ENCODE measurements at regions not wholly inside any gene's neighbourhood (a gene's known extent, or its start where the extent isn't known, plus 50 kb on each side); places are given as distances from the start of the nearest gene placed in this dataset.
A peak's percentile ranks its signal among the peaks of the same experiment; 100 is the strongest.
"Not testable (repeated sequence)": the region's sequence is repeated elsewhere in the genome, so short reads cannot be mapped to it uniquely, and the experiment has no call there.

DNA sequence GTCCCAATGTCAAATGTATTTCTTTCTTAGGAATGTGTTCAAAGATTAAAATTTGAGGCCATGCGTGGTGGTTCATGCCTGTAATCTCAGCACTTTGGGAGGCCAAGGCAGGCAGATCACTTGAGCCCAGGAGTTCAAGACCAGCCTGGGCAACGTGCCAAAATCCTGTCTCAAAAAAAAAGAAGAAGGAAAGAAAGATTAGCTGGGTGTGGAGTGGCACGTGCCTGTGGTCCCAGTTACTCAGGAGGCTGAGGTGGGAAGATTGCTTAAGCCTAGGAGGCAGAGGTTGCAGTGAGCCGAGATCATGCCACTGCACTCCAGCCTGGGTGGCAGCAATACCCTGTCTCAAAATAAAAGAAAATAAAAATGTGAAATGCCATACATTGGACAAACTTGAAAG lies 117.5 kb upstream of the SPATA31C2 start:
- H3K4me3 ChIP-seq (ENCODE audit: extremely low read depth, insufficient read depth, low read length, poor library complexity, severe bottlenecking); H3K4me1 ChIP-seq (ENCODE audit: control insufficient read depth, insufficient read depth, low read length, poor library complexity, severe bottlenecking); H3K27ac ChIP-seq (ENCODE audit: low read depth, low read length, severe bottlenecking); H3K36me3 ChIP-seq (ENCODE audit: control insufficient read depth, insufficient read depth, low read length): not testable (repeated sequence)
- WGBS, 2 experiments (ENCODE audit: insufficient coverage in 2 of 2), result 90 to 93% methylated on average over 3 of the region's 4 CpGs
- H3K9me3 ChIP-seq (ENCODE audit: control insufficient read depth, low read length), result peaks cover 24% of the 10 kb centered on the region

GRCh38 chr9:88251903-88252302 lies 113.6 kb upstream of the SPATA31C2 start:
- Histone ChIP-seq H3K27ac (ENCODE audit: low read depth, low read length, severe bottlenecking) (no peak overlapping the region), H3K36me3 (ENCODE audit: control insufficient read depth, insufficient read depth, low read length) (no peaks in the 10 kb centered on the region), H3K4me1 (ENCODE audit: control insufficient read depth, insufficient read depth, low read length, poor library complexity, severe bottlenecking) (no peaks in the 10 kb centered on the region), H3K4me3 (ENCODE audit: extremely low read depth, insufficient read depth, low read length, poor library complexity, severe bottlenecking) (no peak overlapping the region), H3K9me3 (ENCODE audit: control insufficient read depth, low read length) (peaks cover 24% of the 10 kb centered on the region)
- 90% methylated on average over 1 of the region's 1 CpG; no CpG with 5 or more reads in 1 of the 2 experiments for WGBS, 2 experiments (ENCODE audit: insufficient coverage in 2 of 2)

DNA sequence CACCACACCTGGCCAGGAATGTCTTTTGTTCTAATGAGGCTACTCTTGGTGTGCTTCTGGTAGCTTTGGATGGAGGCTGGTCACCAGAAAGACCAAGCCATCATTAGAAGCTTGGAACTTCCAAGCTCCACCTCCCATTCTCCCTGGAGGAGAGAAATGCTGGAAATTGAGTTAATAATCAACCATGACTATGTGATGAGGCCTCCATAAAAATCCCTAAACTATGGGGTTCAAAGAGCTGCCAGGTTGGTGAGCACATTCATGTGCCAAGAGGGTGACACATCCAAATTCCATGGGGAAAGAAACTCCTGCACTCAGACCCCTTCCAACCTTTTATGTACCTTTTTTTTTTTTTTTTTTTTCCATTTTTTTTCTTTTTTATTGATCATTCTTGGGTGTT lies 105.5 kb upstream of the SPATA31C2 start:
- no peaks in the 10 kb centered on the region for H3K4me1 ChIP-seq (ENCODE audit: control insufficient read depth, insufficient read depth, low read length, poor library complexity, severe bottlenecking)
- no peaks in the 10 kb centered on the region for H3K9me3 ChIP-seq (ENCODE audit: control insufficient read depth, low read length)
- H3K4me3 ChIP-seq (ENCODE audit: extremely low read depth, insufficient read depth, low read length, poor library complexity, severe bottlenecking), result no peak overlapping the region
- no peak overlapping the region for H3K27ac ChIP-seq (ENCODE audit: low read depth, low read length, severe bottlenecking)
- no peaks in the 10 kb centered on the region for H3K36me3 ChIP-seq (ENCODE audit: control insufficient read depth, insufficient read depth, low read length)

DNA sequence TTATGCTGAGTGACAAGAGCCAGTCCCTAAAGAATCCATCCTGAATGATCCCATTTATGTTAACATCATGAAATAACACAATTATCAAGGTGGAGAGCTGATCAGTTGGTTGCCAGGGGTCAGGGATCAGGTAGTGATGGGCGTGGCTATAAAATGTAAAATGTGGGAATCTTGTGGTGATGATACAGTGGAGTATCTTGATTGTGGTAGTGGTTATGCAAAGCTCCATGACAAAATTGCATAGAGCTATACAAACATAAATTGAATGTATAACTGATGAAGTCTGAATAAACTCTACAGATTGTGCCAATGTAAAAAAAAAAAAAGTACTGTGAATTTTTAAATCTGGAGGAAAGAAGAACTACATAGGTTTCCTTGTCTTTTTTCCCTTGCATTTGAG lies 104.6 kb upstream of the SPATA31C2 start:
- no peak overlapping the region for H3K4me3 ChIP-seq (ENCODE audit: extremely low read depth, insufficient read depth, low read length, poor library complexity, severe bottlenecking)
- no peaks in the 10 kb centered on the region for H3K36me3 ChIP-seq (ENCODE audit: control insufficient read depth, insufficient read depth, low read length)
- no peaks in the 10 kb centered on the region for H3K4me1 ChIP-seq (ENCODE audit: control insufficient read depth, insufficient read depth, low read length, poor library complexity, severe bottlenecking)
- H3K27ac ChIP-seq (ENCODE audit: low read depth, low read length, severe bottlenecking), result no peak overlapping the region
- 83% methylated on average over 1 of the region's 1 CpG for WGBS, 2 experiments (ENCODE audit: insufficient coverage in 2 of 2)
- no peaks in the 10 kb centered on the region for H3K9me3 ChIP-seq (ENCODE audit: control insufficient read depth, low read length)

DNA sequence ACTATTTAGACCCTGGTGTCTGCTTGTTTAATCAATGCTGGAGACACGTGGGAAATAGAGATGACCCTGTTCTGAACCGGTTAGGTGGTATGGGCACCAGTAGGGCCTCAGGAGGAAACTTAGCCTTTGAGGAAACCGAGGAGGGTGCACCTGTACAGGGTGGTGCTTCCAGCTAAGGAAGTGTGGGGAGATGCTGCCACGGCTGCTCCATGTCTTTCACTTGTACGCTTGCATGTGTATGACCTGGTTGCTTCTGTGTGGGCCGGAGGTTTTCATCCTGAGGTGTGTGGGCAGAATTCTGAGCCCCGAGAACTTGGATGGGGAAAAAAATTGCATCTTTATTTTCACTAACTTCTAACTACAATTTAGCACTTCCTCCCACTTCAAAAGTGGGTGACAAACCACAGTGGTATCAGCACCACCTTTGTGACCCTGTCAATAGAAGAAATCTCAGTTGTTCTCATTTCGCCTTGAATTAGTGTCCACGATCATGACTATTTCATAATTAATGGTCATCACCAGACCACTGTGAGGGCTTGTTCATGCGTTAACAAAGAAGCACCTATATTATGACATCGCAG lies 99.8 kb upstream of the SPATA31C2 start:
- Histone ChIP-seq H3K9me3 (ENCODE audit: control insufficient read depth, low read length) (no peaks in the 10 kb centered on the region), H3K4me1 (ENCODE audit: control insufficient read depth, insufficient read depth, low read length, poor library complexity, severe bottlenecking) (no peaks in the 10 kb centered on the region), H3K27ac (ENCODE audit: low read depth, low read length, severe bottlenecking) (no peak overlapping the region), H3K4me3 (ENCODE audit: extremely low read depth, insufficient read depth, low read length, poor library complexity, severe bottlenecking) (no peak overlapping the region), H3K36me3 (ENCODE audit: control insufficient read depth, insufficient read depth, low read length) (no peaks in the 10 kb centered on the region)
- WGBS, 2 experiments (ENCODE audit: insufficient coverage in 2 of 2), result 94 to 97% methylated on average over 6 of the region's 11 CpGs

- Histone ChIP-seq H3K36me3 (ENCODE audit: control insufficient read depth, insufficient read depth, low read length) (no peaks in the 10 kb centered on the region), H3K4me3 (ENCODE audit: extremely low read depth, insufficient read depth, low read length, poor library complexity, severe bottlenecking) (no peak overlapping the region), H3K27ac (ENCODE audit: low read depth, low read length, severe bottlenecking) (no peak overlapping the region), H3K9me3 (ENCODE audit: control insufficient read depth, low read length) (peaks cover 3% of the 10 kb centered on the region), H3K4me1 (ENCODE audit: control insufficient read depth, insufficient read depth, low read length, poor library complexity, severe bottlenecking) (no peaks in the 10 kb centered on the region)
- WGBS, 2 experiments (ENCODE audit: insufficient coverage in 2 of 2), result 69 to 72% methylated on average over 7 of the region's 7 CpGs
Measured at GRCh38 chr9:88237479-88237961, 99.2 kb upstream of the SPATA31C2 start.

DNA sequence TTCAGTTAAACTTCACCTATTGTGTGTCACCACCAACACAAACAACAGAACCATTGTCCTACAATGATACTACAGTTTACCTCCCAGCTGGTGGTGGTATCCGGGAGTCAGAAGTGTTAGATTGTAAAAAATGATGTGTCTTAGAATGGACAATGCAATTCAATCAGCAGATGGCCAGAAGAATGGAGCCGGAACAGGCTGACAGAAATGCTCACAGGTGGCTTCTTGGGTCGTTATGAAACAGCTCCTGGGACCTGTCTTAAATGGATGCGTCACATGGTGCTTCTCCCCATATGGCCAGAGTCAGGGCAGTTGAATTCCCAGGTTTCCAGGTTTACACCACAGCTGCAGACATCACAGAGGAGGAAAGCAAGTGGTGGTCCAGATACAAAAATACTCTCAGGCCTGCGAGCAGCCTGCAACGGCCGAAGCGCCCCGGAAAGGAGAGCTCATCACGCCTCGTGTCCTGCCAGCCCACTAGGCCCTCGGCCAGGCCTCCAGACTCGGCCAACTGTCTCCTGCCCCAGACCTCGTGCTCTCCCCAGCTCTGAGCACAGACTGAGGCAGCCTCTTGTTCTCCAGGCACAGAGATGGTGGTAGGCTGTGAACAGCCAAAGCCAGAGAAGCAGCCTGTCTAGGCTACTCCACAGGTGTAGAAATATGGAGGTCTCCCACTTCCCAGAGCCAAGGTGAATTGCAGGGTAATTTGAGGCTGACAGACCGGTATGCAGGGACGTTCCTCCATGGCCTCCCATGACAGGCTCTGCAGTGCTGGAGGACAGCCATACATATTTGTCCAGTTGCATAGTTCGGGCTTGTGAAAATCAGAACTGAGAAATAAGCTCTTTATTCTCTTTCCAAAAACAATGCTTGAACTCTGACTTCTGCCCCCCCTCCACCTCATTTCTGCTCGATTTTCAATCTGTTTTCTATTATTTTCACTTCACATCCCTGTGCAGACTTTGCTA lies 98.5 kb upstream of the SPATA31C2 start:
- Histone ChIP-seq H3K9me3 (ENCODE audit: control insufficient read depth, low read length) (peaks cover 5% of the 10 kb centered on the region), H3K4me3 (ENCODE audit: extremely low read depth, insufficient read depth, low read length, poor library complexity, severe bottlenecking) (no peak overlapping the region), H3K36me3 (ENCODE audit: control insufficient read depth, insufficient read depth, low read length) (no peaks in the 10 kb centered on the region), H3K27ac (ENCODE audit: low read depth, low read length, severe bottlenecking) (no peak overlapping the region), H3K4me1 (ENCODE audit: control insufficient read depth, insufficient read depth, low read length, poor library complexity, severe bottlenecking) (no peaks in the 10 kb centered on the region)
- 81 to 82% methylated on average over 16 to 17 of the region's 18 CpGs for WGBS, 2 experiments (ENCODE audit: insufficient coverage in 2 of 2)

GRCh38 chr9:88235615-88236014 lies 97.3 kb upstream of the SPATA31C2 start:
- H3K27ac ChIP-seq (ENCODE audit: low read depth, low read length, severe bottlenecking), result peak overlapping the region; percentile 45
- H3K36me3 ChIP-seq (ENCODE audit: control insufficient read depth, insufficient read depth, low read length), result no peaks in the 10 kb centered on the region
- no peaks in the 10 kb centered on the region for H3K4me1 ChIP-seq (ENCODE audit: control insufficient read depth, insufficient read depth, low read length, poor library complexity, severe bottlenecking)
- no CpG with 5 or more reads among the region's 2 CpGs for WGBS, 2 experiments (ENCODE audit: insufficient coverage in 2 of 2)
- H3K4me3 ChIP-seq (ENCODE audit: extremely low read depth, insufficient read depth, low read length, poor library complexity, severe bottlenecking), result no peak overlapping the region
- peaks cover 11% of the 10 kb centered on the region for H3K9me3 ChIP-seq (ENCODE audit: control insufficient read depth, low read length)

GRCh38 chr9:88234114-88234513 lies 95.8 kb upstream of the SPATA31C2 start:
- no peaks in the 10 kb centered on the region for H3K4me1 ChIP-seq (ENCODE audit: control insufficient read depth, insufficient read depth, low read length, poor library complexity, severe bottlenecking)
- H3K36me3 ChIP-seq (ENCODE audit: control insufficient read depth, insufficient read depth, low read length), result no peaks in the 10 kb centered on the region
- no peak overlapping the region for H3K27ac ChIP-seq (ENCODE audit: low read depth, low read length, severe bottlenecking)
- WGBS, 2 experiments (ENCODE audit: insufficient coverage in 2 of 2), result 80 to 86% methylated on average over 4 to 5 of the region's 8 CpGs
- H3K4me3 ChIP-seq (ENCODE audit: extremely low read depth, insufficient read depth, low read length, poor library complexity, severe bottlenecking), result no peak overlapping the region
- peaks cover 13% of the 10 kb centered on the region for H3K9me3 ChIP-seq (ENCODE audit: control insufficient read depth, low read length)

DNA sequence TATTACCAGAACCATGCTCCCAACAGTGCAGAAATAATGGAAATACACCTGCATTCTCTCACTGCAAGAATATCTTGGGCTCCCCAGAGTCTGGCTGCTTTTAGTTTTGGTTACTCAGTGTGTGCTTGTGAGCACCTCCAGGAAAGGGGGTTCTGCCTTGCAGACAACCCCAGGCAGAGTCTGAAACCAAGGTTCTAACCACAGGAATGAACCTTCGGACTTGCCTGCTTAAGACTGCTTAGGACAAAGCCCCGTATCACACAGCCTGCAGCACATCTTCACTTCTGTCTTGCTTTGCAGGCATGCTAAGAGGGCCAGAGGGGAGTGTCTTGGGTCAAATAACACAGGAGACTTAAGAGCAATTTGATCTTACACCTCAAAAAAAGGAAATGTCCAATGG lies 94.8 kb upstream of the SPATA31C2 start:
- 92 to 100% methylated on average over 2 of the region's 2 CpGs for WGBS, 2 experiments (ENCODE audit: insufficient coverage in 2 of 2)
- H3K27ac ChIP-seq (ENCODE audit: low read depth, low read length, severe bottlenecking), result no peak overlapping the region
- H3K9me3 ChIP-seq (ENCODE audit: control insufficient read depth, low read length), result peaks cover 13% of the 10 kb centered on the region
- H3K4me3 ChIP-seq (ENCODE audit: extremely low read depth, insufficient read depth, low read length, poor library complexity, severe bottlenecking), result no peak overlapping the region
- no peaks in the 10 kb centered on the region for H3K36me3 ChIP-seq (ENCODE audit: control insufficient read depth, insufficient read depth, low read length)
- no peaks in the 10 kb centered on the region for H3K4me1 ChIP-seq (ENCODE audit: control insufficient read depth, insufficient read depth, low read length, poor library complexity, severe bottlenecking)

DNA sequence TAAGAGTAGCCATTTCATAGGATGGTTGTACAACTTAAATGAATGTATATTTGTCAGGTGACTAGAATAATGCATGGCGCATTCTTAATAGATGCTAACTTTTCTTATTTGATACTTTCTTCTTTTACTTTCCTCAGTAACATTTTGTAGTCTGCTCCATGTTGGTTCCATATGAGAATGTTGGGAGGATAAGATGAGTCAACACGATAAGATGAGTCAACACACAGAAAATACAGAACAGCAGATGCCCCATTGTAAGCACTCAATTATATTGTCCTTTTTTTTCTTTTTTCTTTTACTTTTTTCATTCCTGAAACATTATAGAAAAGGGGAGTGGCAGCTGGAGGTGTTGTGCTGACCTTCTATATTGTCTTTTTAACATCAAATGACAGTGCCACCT lies 92.3 kb upstream of the SPATA31C2 start:
- H3K27ac ChIP-seq (ENCODE audit: low read depth, low read length, severe bottlenecking), result no peak overlapping the region
- H3K4me1 ChIP-seq (ENCODE audit: control insufficient read depth, insufficient read depth, low read length, poor library complexity, severe bottlenecking), result no peaks in the 10 kb centered on the region
- H3K4me3 ChIP-seq (ENCODE audit: extremely low read depth, insufficient read depth, low read length, poor library complexity, severe bottlenecking), result no peak overlapping the region
- no CpG with 5 or more reads among the region's 2 CpGs for WGBS, 2 experiments (ENCODE audit: insufficient coverage in 2 of 2)
- peaks cover 13% of the 10 kb centered on the region for H3K9me3 ChIP-seq (ENCODE audit: control insufficient read depth, low read length)
- no peaks in the 10 kb centered on the region for H3K36me3 ChIP-seq (ENCODE audit: control insufficient read depth, insufficient read depth, low read length)
